ENCODE measurements at regions not wholly inside any gene's neighbourhood (a gene's known extent, or its start where the extent isn't known, plus 50 kb on each side); places are given as distances from the start of the nearest gene placed in this dataset.

DNA sequence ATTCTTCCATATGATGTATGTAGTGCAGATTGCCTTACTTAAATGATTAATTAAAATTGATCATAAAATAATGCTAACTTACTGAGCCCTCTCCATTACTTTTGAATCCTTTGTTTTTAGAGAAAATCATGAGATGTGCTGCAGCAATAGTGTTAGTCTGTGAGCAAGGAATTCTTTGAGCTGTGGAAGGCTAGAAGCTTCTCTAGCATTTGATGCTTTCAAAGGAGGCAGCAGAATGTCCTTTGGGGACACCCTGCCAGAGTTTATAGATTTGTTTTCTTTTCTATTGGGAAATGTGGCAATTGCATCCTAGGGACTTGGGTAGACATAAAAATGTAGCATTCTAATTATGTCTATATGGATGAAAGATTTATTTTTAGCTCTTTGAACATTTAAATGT lies 284.1 kb upstream of the SMIM30 start:
- TF ChIP-seq, protein P1, sequence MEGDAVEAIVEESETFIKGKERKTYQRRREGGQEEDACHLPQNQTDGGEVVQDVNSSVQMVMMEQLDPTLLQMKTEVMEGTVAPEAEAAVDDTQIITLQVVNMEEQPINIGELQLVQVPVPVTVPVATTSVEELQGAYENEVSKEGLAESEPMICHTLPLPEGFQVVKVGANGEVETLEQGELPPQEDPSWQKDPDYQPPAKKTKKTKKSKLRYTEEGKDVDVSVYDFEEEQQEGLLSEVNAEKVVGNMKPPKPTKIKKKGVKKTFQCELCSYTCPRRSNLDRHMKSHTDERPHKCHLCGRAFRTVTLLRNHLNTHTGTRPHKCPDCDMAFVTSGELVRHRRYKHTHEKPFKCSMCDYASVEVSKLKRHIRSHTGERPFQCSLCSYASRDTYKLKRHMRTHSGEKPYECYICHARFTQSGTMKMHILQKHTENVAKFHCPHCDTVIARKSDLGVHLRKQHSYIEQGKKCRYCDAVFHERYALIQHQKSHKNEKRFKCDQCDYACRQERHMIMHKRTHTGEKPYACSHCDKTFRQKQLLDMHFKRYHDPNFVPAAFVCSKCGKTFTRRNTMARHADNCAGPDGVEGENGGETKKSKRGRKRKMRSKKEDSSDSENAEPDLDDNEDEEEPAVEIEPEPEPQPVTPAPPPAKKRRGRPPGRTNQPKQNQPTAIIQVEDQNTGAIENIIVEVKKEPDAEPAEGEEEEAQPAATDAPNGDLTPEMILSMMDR (IDR thresholded peaks at IDR 0.05) = no peak
- TF ChIP-seq SMC3 (IDR thresholded peaks at IDR 0.05) (no peak), RCOR1 (IDR thresholded peaks at IDR 0.05; ENCODE audit: low read depth, low read length) (no peak), BHLHE40 (IDR thresholded peaks at IDR 0.05; ENCODE audit: low read depth, low read length) (no peak), POLR2A (IDR thresholded peaks at IDR 0.05; ENCODE audit: low read length) (no peak), CBX8 (IDR thresholded peaks at IDR 0.05) (no peak), MAFK (IDR thresholded peaks at IDR 0.05; ENCODE audit: partially characterized antibody) (no peak), HDAC2 (IDR thresholded peaks at IDR 0.05) (no peak)

Data from A549 (cell line).